ENCODE measurements at regions not wholly inside any gene's neighbourhood (a gene's known extent, or its start where the extent isn't known, plus 50 kb on each side); places are given as distances from the start of the nearest gene placed in this dataset.

GRCh38 chr12:68418137-68418460 is 85.9 kb upstream of the MDM1 start:
- intact Hi-C loops (cut with DNase I; ENCODE audit: low total_unique reads) = no loop called here
- H3K9me3 ChIP-seq = no peaks in the 10 kb centered on the region
- H3K4me3 ChIP-seq = no peak overlapping the region
- in situ Hi-C loops (cut with MboI; ENCODE audit: low sequenced_read_pairs in 4 of 4) = no loop called here
- ATAC-seq (no peak), DNase-seq (no peak)
- H3K4me1 ChIP-seq = peaks cover 16% of the 10 kb centered on the region in 2 donors
- H3K36me3 ChIP-seq = no peaks in the 10 kb centered on the region
- H3K27ac ChIP-seq = no peak overlapping the region
- no peaks in the 10 kb centered on the region for H3K27me3 ChIP-seq
- TF ChIP-seq, protein P1, sequence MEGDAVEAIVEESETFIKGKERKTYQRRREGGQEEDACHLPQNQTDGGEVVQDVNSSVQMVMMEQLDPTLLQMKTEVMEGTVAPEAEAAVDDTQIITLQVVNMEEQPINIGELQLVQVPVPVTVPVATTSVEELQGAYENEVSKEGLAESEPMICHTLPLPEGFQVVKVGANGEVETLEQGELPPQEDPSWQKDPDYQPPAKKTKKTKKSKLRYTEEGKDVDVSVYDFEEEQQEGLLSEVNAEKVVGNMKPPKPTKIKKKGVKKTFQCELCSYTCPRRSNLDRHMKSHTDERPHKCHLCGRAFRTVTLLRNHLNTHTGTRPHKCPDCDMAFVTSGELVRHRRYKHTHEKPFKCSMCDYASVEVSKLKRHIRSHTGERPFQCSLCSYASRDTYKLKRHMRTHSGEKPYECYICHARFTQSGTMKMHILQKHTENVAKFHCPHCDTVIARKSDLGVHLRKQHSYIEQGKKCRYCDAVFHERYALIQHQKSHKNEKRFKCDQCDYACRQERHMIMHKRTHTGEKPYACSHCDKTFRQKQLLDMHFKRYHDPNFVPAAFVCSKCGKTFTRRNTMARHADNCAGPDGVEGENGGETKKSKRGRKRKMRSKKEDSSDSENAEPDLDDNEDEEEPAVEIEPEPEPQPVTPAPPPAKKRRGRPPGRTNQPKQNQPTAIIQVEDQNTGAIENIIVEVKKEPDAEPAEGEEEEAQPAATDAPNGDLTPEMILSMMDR (IDR thresholded peaks at IDR 0.05 in 4 of 5, conservative IDR thresholded peaks at IDR 0.05 in 1 of 5) = no peak
- TF ChIP-seq POLR2A (IDR thresholded peaks at IDR 0.05) = no peak

- in situ Hi-C loops (cut with MboI; ENCODE audit: low sequenced_read_pairs in 4 of 4) = no loop called here
- no peak overlapping the region for H3K4me3 ChIP-seq
- peak overlapping the region; percentile 54 to 77 (median 68) for H3K27ac ChIP-seq
- DNase-seq (peak; percentile 31 to 53), ATAC-seq (peak; percentile 95 to 99)
- no peaks in the 10 kb centered on the region for H3K27me3 ChIP-seq
- H3K36me3 ChIP-seq = no peaks in the 10 kb centered on the region
- intact Hi-C loops (cut with DNase I; ENCODE audit: low total_unique reads) = loop anchor here (5.0 kb wide), 1 partner anchor 53 kb away; no protein-coding TSS in a partner anchor
- H3K9me3 ChIP-seq = no peaks in the 10 kb centered on the region
- no peak for TF ChIP-seq POLR2A (IDR thresholded peaks at IDR 0.05)
- TF ChIP-seq, protein P1 (IDR thresholded peaks at IDR 0.05 in 4 of 5, conservative IDR thresholded peaks at IDR 0.05 in 1 of 5) = no peak
- H3K4me1 ChIP-seq = peaks cover 18 to 19% of the 10 kb centered on the region in 2 donors
Observed at GRCh38 chr12:68420225-68421010, 88.3 kb upstream of the MDM1 start.

DNA sequence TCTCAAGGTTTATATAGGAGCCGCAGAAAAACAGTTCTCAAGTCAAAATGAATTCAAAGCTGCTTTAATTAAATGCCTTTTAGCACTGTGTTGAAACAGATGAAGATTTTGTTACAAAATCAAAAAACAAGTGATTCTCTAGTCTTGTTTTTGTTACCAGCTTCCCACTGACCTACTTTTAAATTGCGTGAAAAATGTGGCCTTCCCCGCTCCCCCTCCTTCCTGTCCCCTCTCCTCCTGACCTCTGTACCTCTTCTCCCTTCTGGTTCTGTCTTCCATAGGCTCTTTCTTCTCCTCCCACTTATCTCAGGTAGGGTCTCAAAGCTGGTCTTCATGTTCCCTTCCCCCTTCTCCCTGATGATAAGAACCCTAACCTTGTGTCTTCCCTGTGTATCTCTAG is 90.0 kb upstream of the MDM1 start:
- peaks cover 25 to 27% of the 10 kb centered on the region in 2 donors for H3K4me1 ChIP-seq
- H3K4me3 ChIP-seq = no peak overlapping the region
- no peaks in the 10 kb centered on the region for H3K9me3 ChIP-seq
- ATAC-seq = no peak
- H3K36me3 ChIP-seq = no peaks in the 10 kb centered on the region
- DNase-seq = no peak
- no peak overlapping the region for H3K27ac ChIP-seq
- TF ChIP-seq POLR2A (IDR thresholded peaks at IDR 0.05) = no peak
- TF ChIP-seq, protein P1 (IDR thresholded peaks at IDR 0.05 in 4 of 5, conservative IDR thresholded peaks at IDR 0.05 in 1 of 5) = no peak
- no peaks in the 10 kb centered on the region for H3K27me3 ChIP-seq
- intact Hi-C loops (cut with DNase I; ENCODE audit: low total_unique reads) = loop anchor here (5.0 kb wide), 1 partner anchor 55 kb away; no protein-coding TSS in a partner anchor
- in situ Hi-C loops (cut with MboI; ENCODE audit: low sequenced_read_pairs in 4 of 4) = no loop called here

GRCh38 chr12:68422956-68423574 is 90.9 kb upstream of the MDM1 start:
- H3K9me3 ChIP-seq = no peaks in the 10 kb centered on the region
- TF ChIP-seq POLR2A (IDR thresholded peaks at IDR 0.05) = no peak
- no peak overlapping the region for H3K27ac ChIP-seq
- no peaks in the 10 kb centered on the region for H3K27me3 ChIP-seq
- peaks cover 25 to 27% of the 10 kb centered on the region in 2 donors for H3K4me1 ChIP-seq
- intact Hi-C loops (cut with DNase I; ENCODE audit: low total_unique reads) (loop anchor here (5.0 kb wide), 1 partner anchor 56 kb away; no protein-coding TSS in a partner anchor), in situ Hi-C loops (cut with MboI; ENCODE audit: low sequenced_read_pairs in 4 of 4) (no loop called here)
- DNase-seq (no peak), ATAC-seq (no peak)
- no peak overlapping the region for H3K4me3 ChIP-seq
- no peaks in the 10 kb centered on the region for H3K36me3 ChIP-seq

DNA sequence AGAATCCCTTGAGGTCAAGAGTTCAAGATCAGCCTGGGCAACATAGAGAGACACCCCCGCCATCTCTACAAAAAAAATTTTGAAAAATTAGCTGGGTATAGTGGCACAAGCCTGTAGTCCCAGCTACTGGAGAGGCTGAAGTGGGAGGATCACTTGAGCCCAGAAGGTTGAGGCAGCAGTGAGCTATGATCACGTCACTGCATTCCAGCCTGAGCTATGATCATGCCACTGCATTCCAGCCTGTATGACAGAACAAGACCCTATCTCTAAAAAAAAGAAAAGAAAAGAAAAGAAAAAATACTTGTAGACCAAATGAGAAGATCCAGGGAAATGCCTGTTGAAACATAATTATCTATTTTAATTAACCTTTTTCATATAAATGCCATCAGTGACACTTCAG is 93.8 kb upstream of the MDM1 start:
- DNase-seq = no peak
- Histone ChIP-seq H3K27ac (peak overlapping the region in 1 of 4 donors; percentile 36), H3K9me3 (no peaks in the 10 kb centered on the region), H3K27me3 (no peaks in the 10 kb centered on the region), H3K4me3 (no peak overlapping the region), H3K36me3 (no peaks in the 10 kb centered on the region), H3K4me1 (peaks cover 12 to 13% of the 10 kb centered on the region in 2 donors)
- in situ Hi-C loops (cut with MboI; ENCODE audit: low sequenced_read_pairs in 4 of 4) = no loop called here
- intact Hi-C loops (cut with DNase I; ENCODE audit: low total_unique reads) = no loop called here
- peak in 1 of 2 donors; percentile 15 for ATAC-seq
- TF ChIP-seq, protein P1 (IDR thresholded peaks at IDR 0.05 in 4 of 5, conservative IDR thresholded peaks at IDR 0.05 in 1 of 5) = no peak
- no peak for TF ChIP-seq POLR2A (IDR thresholded peaks at IDR 0.05)
